ENCODE measurements at regions not wholly inside any gene's neighbourhood (a gene's known extent, or its start where the extent isn't known, plus 50 kb on each side); places are given as distances from the start of the nearest gene placed in this dataset.

DNA sequence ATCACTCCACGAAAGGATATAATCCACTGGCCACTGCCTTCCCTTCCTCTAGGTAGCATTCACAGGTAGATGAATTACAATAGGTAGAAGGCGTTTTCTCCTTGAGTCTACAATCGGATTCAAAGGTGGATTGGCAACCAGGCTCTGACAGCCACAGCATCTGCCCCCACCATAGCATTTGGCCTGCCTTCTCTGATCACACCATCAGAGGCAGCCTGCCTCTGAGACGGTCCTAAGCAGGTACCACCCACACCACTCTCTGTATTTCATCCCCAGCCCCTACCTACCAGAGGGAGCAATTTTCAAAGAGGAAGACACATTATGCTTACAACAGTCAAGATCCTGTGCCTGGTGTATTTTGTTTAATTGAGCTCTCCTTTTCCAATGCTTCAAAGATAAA, 210.5 kb upstream of the SPTLC3 start:
- WGBS (ENCODE audit: insufficient coverage, low coverage, missing lambda C conversion rate): 0% methylated on average over 2 of the region's 4 CpGs
- Histone ChIP-seq H3K27me3 (ENCODE audit: control insufficient read depth in 2 of 2, insufficient read depth in 2 of 2, low read length in 2 of 2) (no peaks in the 10 kb centered on the region), H3K79me2 (ENCODE audit: control insufficient read depth, insufficient read depth, low read length) (no peaks in the 10 kb centered on the region), H4K20me1 (replicated peaks; ENCODE audit: control insufficient read depth, insufficient read depth, low read length) (no peaks in the 10 kb centered on the region), H3K4me3 (no peak overlapping the region), H3K27ac (ENCODE audit: extremely low read depth, low read depth, low read length) (no peak overlapping the region), H3K9me3 (replicated peaks; ENCODE audit: control insufficient read depth, insufficient read depth, low read depth, low read length) (no peaks in the 10 kb centered on the region), H3K4me1 (replicated peaks in 1 of 2; ENCODE audit: control insufficient read depth in 2 of 2, insufficient read depth in 2 of 2, low read length in 2 of 2) (no peaks in the 10 kb centered on the region), H3K9ac (ENCODE audit: insufficient read depth in 1 of 2, low read depth in 2 of 2, low read length in 2 of 2) (no peak overlapping the region), H3K36me3 (ENCODE audit: control insufficient read depth, insufficient read depth, low read length) (no peaks in the 10 kb centered on the region), H2AFZ (ENCODE audit: low read depth, low read length) (no peak overlapping the region), H3K4me2 (ENCODE audit: insufficient read depth, low read length) (no peak overlapping the region), H3K9me1 (ENCODE audit: control insufficient read depth, insufficient read depth, low read length) (no peaks in the 10 kb centered on the region)
- DNase-seq (ENCODE audit: extremely low read depth in 1 of 4, low spot score in 3 of 4): no peak
- ATAC-seq: no peak
- intact Hi-C loops (cut with micrococcal nuclease) (no loop called here), in situ Hi-C loops (cut with MboI) (no loop called here)
- no TSS peak for BruUV-seq (replicated peaks)
- TF ChIP-seq ZNF586 (CRISPR knock-in tag; conservative IDR thresholded peaks at IDR 0.05) (no peak), NELFE (IDR thresholded peaks at IDR 0.05; ENCODE audit: insufficient read depth, insufficient read length) (no peak), SNRNP70 (optimal IDR thresholded peaks at IDR 0.05; ENCODE audit: low read depth, low read length) (no peak)
- FAIRE-seq: no peak
- POLR2A ChIA-PET: no interaction called here
- CTCF ChIA-PET (ENCODE audit: low intra/inter-chr PET ratio): no interaction called here

DNA sequence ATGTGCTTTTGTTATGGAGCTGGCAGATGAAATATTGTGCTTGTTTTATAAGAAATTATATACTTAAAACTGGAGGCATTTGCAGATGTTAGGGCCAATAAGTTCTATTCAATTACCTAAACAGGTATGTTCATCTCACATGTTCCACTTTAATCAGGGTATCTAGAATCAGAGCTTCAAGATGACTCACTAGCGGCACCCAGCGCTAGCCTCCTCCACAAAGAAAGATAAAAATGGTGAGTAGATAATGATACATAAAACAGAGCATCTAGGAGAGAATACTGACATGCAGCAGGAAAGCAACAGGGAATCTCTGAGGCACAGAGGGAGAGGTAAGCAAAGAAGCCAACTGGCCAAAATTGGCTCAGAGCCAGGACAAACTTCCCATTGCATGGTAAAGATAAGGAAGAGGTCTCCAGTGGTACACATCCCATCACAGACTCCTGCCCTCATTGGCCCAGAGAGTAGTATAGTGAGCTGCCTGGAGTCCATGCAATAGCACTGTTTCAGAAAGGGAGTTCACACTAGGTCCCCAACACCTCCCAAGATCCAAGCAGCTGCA, 200.7 kb upstream of the SPTLC3 start:
- intact Hi-C loops (cut with micrococcal nuclease) (no loop called here), in situ Hi-C loops (cut with MboI) (no loop called here)
- no peak for ATAC-seq
- Histone ChIP-seq H3K9me1 (ENCODE audit: control insufficient read depth, insufficient read depth, low read length) (no peaks in the 10 kb centered on the region), H3K4me2 (ENCODE audit: insufficient read depth, low read length) (no peak overlapping the region), H3K36me3 (ENCODE audit: control insufficient read depth, insufficient read depth, low read length) (no peaks in the 10 kb centered on the region), H2AFZ (ENCODE audit: low read depth, low read length) (no peak overlapping the region), H3K9ac (ENCODE audit: insufficient read depth in 1 of 2, low read depth in 2 of 2, low read length in 2 of 2) (no peak overlapping the region), H3K9me3 (replicated peaks; ENCODE audit: control insufficient read depth, insufficient read depth, low read depth, low read length) (no peaks in the 10 kb centered on the region), H4K20me1 (replicated peaks; ENCODE audit: control insufficient read depth, insufficient read depth, low read length) (no peaks in the 10 kb centered on the region), H3K27me3 (ENCODE audit: control insufficient read depth in 2 of 2, insufficient read depth in 2 of 2, low read length in 2 of 2) (no peaks in the 10 kb centered on the region), H3K79me2 (ENCODE audit: control insufficient read depth, insufficient read depth, low read length) (no peaks in the 10 kb centered on the region), H3K27ac (ENCODE audit: extremely low read depth, low read depth, low read length) (no peak overlapping the region), H3K4me1 (replicated peaks in 1 of 2; ENCODE audit: control insufficient read depth in 2 of 2, insufficient read depth in 2 of 2, low read length in 2 of 2) (no peaks in the 10 kb centered on the region), H3K4me3 (no peak overlapping the region)
- ChIA-PET CTCF (ENCODE audit: low intra/inter-chr PET ratio) (no interaction called here), POLR2A (no interaction called here)
- WGBS (ENCODE audit: insufficient coverage, low coverage, missing lambda C conversion rate): 0% methylated on average over 2 of the region's 2 CpGs
- FAIRE-seq: no peak
- TF ChIP-seq ZNF444 (CRISPR knock-in tag; IDR thresholded peaks at IDR 0.05) (no peak), ETS2 (tag; IDR thresholded peaks at IDR 0.05; ENCODE audit: borderline replicate concordance, poor library complexity, severe bottlenecking) (no peak), NFIC (IDR thresholded peaks at IDR 0.05) (peak; percentile 70)
- TF ChIP-seq, protein P1, sequence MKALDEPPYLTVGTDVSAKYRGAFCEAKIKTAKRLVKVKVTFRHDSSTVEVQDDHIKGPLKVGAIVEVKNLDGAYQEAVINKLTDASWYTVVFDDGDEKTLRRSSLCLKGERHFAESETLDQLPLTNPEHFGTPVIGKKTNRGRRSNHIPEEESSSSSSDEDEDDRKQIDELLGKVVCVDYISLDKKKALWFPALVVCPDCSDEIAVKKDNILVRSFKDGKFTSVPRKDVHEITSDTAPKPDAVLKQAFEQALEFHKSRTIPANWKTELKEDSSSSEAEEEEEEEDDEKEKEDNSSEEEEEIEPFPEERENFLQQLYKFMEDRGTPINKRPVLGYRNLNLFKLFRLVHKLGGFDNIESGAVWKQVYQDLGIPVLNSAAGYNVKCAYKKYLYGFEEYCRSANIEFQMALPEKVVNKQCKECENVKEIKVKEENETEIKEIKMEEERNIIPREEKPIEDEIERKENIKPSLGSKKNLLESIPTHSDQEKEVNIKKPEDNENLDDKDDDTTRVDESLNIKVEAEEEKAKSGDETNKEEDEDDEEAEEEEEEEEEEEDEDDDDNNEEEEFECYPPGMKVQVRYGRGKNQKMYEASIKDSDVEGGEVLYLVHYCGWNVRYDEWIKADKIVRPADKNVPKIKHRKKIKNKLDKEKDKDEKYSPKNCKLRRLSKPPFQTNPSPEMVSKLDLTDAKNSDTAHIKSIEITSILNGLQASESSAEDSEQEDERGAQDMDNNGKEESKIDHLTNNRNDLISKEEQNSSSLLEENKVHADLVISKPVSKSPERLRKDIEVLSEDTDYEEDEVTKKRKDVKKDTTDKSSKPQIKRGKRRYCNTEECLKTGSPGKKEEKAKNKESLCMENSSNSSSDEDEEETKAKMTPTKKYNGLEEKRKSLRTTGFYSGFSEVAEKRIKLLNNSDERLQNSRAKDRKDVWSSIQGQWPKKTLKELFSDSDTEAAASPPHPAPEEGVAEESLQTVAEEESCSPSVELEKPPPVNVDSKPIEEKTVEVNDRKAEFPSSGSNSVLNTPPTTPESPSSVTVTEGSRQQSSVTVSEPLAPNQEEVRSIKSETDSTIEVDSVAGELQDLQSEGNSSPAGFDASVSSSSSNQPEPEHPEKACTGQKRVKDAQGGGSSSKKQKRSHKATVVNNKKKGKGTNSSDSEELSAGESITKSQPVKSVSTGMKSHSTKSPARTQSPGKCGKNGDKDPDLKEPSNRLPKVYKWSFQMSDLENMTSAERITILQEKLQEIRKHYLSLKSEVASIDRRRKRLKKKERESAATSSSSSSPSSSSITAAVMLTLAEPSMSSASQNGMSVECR (CRISPR knock-in tag; IDR thresholded peaks at IDR 0.05): no peak
- TF ChIP-seq, protein P2, sequence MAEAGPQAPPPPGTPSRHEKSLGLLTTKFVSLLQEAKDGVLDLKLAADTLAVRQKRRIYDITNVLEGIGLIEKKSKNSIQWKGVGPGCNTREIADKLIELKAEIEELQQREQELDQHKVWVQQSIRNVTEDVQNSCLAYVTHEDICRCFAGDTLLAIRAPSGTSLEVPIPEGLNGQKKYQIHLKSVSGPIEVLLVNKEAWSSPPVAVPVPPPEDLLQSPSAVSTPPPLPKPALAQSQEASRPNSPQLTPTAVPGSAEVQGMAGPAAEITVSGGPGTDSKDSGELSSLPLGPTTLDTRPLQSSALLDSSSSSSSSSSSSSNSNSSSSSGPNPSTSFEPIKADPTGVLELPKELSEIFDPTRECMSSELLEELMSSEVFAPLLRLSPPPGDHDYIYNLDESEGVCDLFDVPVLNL (CRISPR knock-in tag; IDR thresholded peaks at IDR 0.05; ENCODE audit: low read depth): no peak
- peak in 1 of 4 experiments; percentile 0 for DNase-seq (ENCODE audit: extremely low read depth in 1 of 4, low spot score in 3 of 4)
- BruUV-seq (replicated peaks): no TSS peak
